SK-N-SH (cell line): ENCODE measurements at regions not wholly inside any gene's neighbourhood (a gene's known extent, or its start where the extent isn't known, plus 50 kb on each side); places are given as distances from the start of the nearest gene placed in this dataset.

ENCODE experiments used
- CTCF ChIP-seq: fragments of 200-600 bp; sonication (generic); IDR thresholded peaks from 2 replicates; pipeline ENCODE4 v1.6.1; 2017; ENCODE audit warnings: antibody characterized with exemption, mild to moderate bottlenecking, moderate library complexity
- FOXM1 ChIP-seq: IDR thresholded peaks from 2 replicates; pipeline ENCODE4 v1.4.0; 2012; ENCODE audit warnings: low read depth, mild to moderate bottlenecking
- POLR2AphosphoS5 ChIP-seq: IDR thresholded peaks from 2 replicates; pipeline ENCODE4 v1.6.1; 2012; ENCODE audit warnings: low read depth, low read length
- RFX5 ChIP-seq: IDR thresholded peaks from 2 replicates; pipeline ENCODE4 v1.6.1; 2012; ENCODE audit warnings: mild to moderate bottlenecking, improper control_type of control experiment, low read length

- TF ChIP-seq POLR2AphosphoS5 (no peak), CTCF (no peak), RFX5 (no peak), FOXM1 (no peak)
Observed at GRCh38 chr16:6625606-6626005, 707.0 kb upstream of the RBFOX1 start.
